ENCODE measurements at regions not wholly inside any gene's neighbourhood (a gene's known extent, or its start where the extent isn't known, plus 50 kb on each side); places are given as distances from the start of the nearest gene placed in this dataset.

- no peak for DNase-seq (ENCODE audit: low read depth in 4 of 6, low spot score in 6 of 6)
- no CpG with 5 or more reads among the region's 4 CpGs for WGBS (ENCODE audit: insufficient coverage)
- no peaks in the 10 kb centered on the region for H3K36me3 ChIP-seq (ENCODE audit: control insufficient read depth, insufficient read depth, low read length)
- H3K4me3 ChIP-seq (ENCODE audit: low read depth, low read length): no peak overlapping the region
- no peaks in the 10 kb centered on the region for H3K9me3 ChIP-seq (ENCODE audit: control insufficient read depth, insufficient read depth, low read length)
- no peak overlapping the region for H3K27ac ChIP-seq (ENCODE audit: low read depth, low read length)
- no peaks in the 10 kb centered on the region for H3K4me1 ChIP-seq (ENCODE audit: control insufficient read depth, insufficient read depth, low read length)
- peaks cover 7% of the 10 kb centered on the region for H3K27me3 ChIP-seq (ENCODE audit: control insufficient read depth, insufficient read depth, low read length)
Measured at GRCh38 chrX:8919801-8920200, 114.1 kb downstream of the FAM9B start.

DNA sequence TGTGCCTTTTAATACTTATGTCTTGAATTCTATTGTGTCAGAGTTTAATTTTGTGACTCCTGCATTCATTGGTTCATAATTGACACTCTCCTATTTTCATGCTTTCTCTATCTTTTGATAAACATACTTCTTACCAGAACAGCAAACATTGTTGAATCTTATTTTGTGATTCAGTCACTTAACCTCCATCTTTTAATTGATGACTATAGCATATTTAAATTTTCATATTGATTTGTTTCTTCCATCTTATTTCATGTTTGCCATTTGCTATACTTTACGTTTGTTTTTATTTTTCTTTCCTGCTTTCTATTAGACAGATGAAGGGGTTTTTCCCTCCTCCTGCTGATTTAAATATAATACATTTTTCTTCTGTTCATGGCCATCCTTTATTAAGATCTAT, 115.5 kb upstream of the FAM9A start:
- H3K27ac ChIP-seq (ENCODE audit: low read depth, low read length): no peak overlapping the region
- peaks cover 3% of the 10 kb centered on the region for H3K4me1 ChIP-seq (ENCODE audit: control insufficient read depth, insufficient read depth, low read length)
- H3K27me3 ChIP-seq (ENCODE audit: control insufficient read depth, insufficient read depth, low read length): peaks cover 6% of the 10 kb centered on the region
- H3K9me3 ChIP-seq (ENCODE audit: control insufficient read depth, insufficient read depth, low read length): no peaks in the 10 kb centered on the region
- no peak overlapping the region for H3K4me3 ChIP-seq (ENCODE audit: low read depth, low read length)
- no peaks in the 10 kb centered on the region for H3K36me3 ChIP-seq (ENCODE audit: control insufficient read depth, insufficient read depth, low read length)
- WGBS (ENCODE audit: insufficient coverage): no CpG with 5 or more reads among the region's 1 CpG
- DNase-seq (ENCODE audit: low read depth in 4 of 6, low spot score in 6 of 6): no peak

DNA sequence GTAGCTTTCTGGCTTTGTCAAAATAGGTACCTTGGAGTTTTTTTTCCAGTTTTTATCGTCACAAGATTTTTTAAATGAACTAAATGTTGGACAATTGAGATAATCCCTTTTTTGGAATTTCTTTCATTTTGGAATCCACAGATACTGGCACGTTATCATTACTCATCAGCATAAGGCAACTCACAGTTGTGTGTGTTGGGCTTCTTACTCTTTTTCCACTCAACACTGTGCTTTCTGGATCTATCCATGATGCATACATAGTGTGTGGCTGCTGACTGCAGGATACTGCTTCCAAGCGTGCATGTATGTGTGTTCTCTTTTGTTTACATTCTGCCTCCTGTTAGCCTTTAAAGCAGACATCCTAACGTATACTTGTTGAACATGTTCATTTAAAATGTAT, 113.5 kb upstream of the FAM9A start:
- H3K4me1 ChIP-seq (ENCODE audit: control insufficient read depth, insufficient read depth, low read length): peaks cover 3% of the 10 kb centered on the region
- H3K4me3 ChIP-seq (ENCODE audit: low read depth, low read length): no peak overlapping the region
- H3K36me3 ChIP-seq (ENCODE audit: control insufficient read depth, insufficient read depth, low read length): no peaks in the 10 kb centered on the region
- H3K9me3 ChIP-seq (ENCODE audit: control insufficient read depth, insufficient read depth, low read length): no peaks in the 10 kb centered on the region
- peaks cover 5% of the 10 kb centered on the region for H3K27me3 ChIP-seq (ENCODE audit: control insufficient read depth, insufficient read depth, low read length)
- WGBS (ENCODE audit: insufficient coverage): no CpG with 5 or more reads among the region's 4 CpGs
- DNase-seq (ENCODE audit: low read depth in 4 of 6, low spot score in 6 of 6): peak in 1 of 6 donors; percentile 36
- H3K27ac ChIP-seq (ENCODE audit: low read depth, low read length): no peak overlapping the region

DNA sequence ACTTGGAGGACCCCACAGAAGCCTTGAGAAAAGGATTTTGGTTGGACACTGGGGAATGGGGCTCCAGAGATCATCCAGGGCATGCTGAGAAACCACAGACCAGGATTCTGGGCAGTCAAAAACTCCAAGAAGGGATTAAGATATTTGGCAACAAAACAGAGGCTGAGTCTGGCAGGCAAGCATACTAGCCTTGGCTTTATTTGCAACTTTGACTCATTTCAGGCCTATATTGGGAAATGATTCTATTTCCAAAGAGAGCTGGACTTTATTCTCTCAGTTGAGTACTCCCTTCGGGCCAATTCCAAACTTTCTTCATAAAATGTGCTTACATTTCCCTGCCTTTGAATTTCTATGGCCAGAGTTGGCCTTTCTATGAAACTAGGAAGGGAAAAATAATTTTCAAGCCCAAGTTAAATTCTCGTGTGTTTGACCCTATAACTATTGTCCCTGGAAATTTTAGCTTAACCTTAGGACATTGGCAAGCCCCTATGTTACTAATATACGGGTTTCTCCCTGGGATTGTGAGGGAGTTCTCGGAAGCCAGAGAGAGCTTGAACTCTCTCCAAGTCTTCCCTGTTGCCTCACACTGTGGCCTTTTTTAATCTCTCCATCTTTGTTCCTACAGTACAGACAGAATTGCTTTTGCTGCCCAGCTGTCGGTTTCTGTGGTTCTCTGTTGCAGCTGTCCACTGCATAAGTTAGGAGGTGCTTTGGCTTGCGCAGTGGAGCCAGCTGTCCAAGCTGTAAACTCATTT, 112.6 kb upstream of the FAM9A start:
- H3K4me1 ChIP-seq (ENCODE audit: control insufficient read depth, insufficient read depth, low read length): peaks cover 3% of the 10 kb centered on the region
- H3K36me3 ChIP-seq (ENCODE audit: control insufficient read depth, insufficient read depth, low read length): no peaks in the 10 kb centered on the region
- 52% methylated on average over 3 of the region's 6 CpGs for WGBS (ENCODE audit: insufficient coverage)
- H3K27me3 ChIP-seq (ENCODE audit: control insufficient read depth, insufficient read depth, low read length): peaks cover 2% of the 10 kb centered on the region
- no peak overlapping the region for H3K4me3 ChIP-seq (ENCODE audit: low read depth, low read length)
- H3K9me3 ChIP-seq (ENCODE audit: control insufficient read depth, insufficient read depth, low read length): no peaks in the 10 kb centered on the region
- DNase-seq (ENCODE audit: low read depth in 4 of 6, low spot score in 6 of 6): peak in 3 of 6 donors; percentile 4 to 55 (median 5)
- H3K27ac ChIP-seq (ENCODE audit: low read depth, low read length): no peak overlapping the region

- Histone ChIP-seq H3K4me3 (ENCODE audit: low read depth, low read length) (no peak overlapping the region), H3K27me3 (ENCODE audit: control insufficient read depth, insufficient read depth, low read length) (peaks cover 8% of the 10 kb centered on the region), H3K27ac (ENCODE audit: low read depth, low read length) (no peak overlapping the region), H3K4me1 (ENCODE audit: control insufficient read depth, insufficient read depth, low read length) (no peaks in the 10 kb centered on the region), H3K9me3 (ENCODE audit: control insufficient read depth, insufficient read depth, low read length) (no peaks in the 10 kb centered on the region), H3K36me3 (ENCODE audit: control insufficient read depth, insufficient read depth, low read length) (no peaks in the 10 kb centered on the region)
- WGBS (ENCODE audit: insufficient coverage): 50% methylated on average over 1 of the region's 2 CpGs
- DNase-seq (ENCODE audit: low read depth in 4 of 6, low spot score in 6 of 6): no peak
Measured at GRCh38 chrX:8907688-8908087, 106.5 kb upstream of the FAM9A start.

- Histone ChIP-seq H3K9me3 (ENCODE audit: control insufficient read depth, insufficient read depth, low read length) (no peaks in the 10 kb centered on the region), H3K4me3 (ENCODE audit: low read depth, low read length) (no peak overlapping the region), H3K27ac (ENCODE audit: low read depth, low read length) (no peak overlapping the region), H3K27me3 (ENCODE audit: control insufficient read depth, insufficient read depth, low read length) (peaks cover 8% of the 10 kb centered on the region), H3K4me1 (ENCODE audit: control insufficient read depth, insufficient read depth, low read length) (no peaks in the 10 kb centered on the region), H3K36me3 (ENCODE audit: control insufficient read depth, insufficient read depth, low read length) (no peaks in the 10 kb centered on the region)
- WGBS (ENCODE audit: insufficient coverage): 77% methylated on average over 8 of the region's 9 CpGs
- DNase-seq (ENCODE audit: low read depth in 4 of 6, low spot score in 6 of 6): no peak
Measured at GRCh38 chrX:8906299-8906938, 105.2 kb upstream of the FAM9A start.

- no peak overlapping the region for H3K27ac ChIP-seq (ENCODE audit: low read depth, low read length)
- H3K27me3 ChIP-seq (ENCODE audit: control insufficient read depth, insufficient read depth, low read length): peaks cover 7% of the 10 kb centered on the region
- H3K4me3 ChIP-seq (ENCODE audit: low read depth, low read length): no peak overlapping the region
- WGBS (ENCODE audit: insufficient coverage): no CpG with 5 or more reads among the region's 4 CpGs
- peaks cover 2% of the 10 kb centered on the region for H3K9me3 ChIP-seq (ENCODE audit: control insufficient read depth, insufficient read depth, low read length)
- no peaks in the 10 kb centered on the region for H3K4me1 ChIP-seq (ENCODE audit: control insufficient read depth, insufficient read depth, low read length)
- no peak for DNase-seq (ENCODE audit: low read depth in 4 of 6, low spot score in 6 of 6)
- no peaks in the 10 kb centered on the region for H3K36me3 ChIP-seq (ENCODE audit: control insufficient read depth, insufficient read depth, low read length)
Measured at GRCh38 chrX:8897259-8897658, 96.1 kb upstream of the FAM9A start.

GRCh38 chrX:8890794-8891193, 89.6 kb upstream of the FAM9A start:
- WGBS (ENCODE audit: insufficient coverage): 86% methylated on average over 1 of the region's 1 CpG

DNA sequence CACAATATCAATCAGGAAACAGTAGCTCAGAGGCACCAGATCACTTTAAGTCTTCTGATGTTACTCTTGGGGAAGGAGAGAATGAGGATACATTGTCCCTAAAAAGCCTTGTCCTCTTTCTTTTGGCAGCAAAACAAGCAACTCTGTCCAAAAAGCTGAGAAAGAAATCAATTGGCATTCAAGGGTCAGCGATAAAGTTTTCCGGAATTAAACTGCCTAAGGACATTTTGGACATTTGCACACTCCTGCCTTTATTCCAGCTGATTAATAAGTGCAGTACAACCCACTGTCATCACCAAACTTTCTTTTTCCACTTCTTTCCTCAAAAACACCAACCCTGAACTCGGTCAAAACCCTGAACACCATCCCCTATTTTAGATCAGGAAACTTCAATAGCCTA, 85.8 kb upstream of the FAM9A start:
- H3K27ac ChIP-seq (ENCODE audit: low read depth, low read length): no peak overlapping the region
- no peak overlapping the region for H3K4me3 ChIP-seq (ENCODE audit: low read depth, low read length)
- H3K4me1 ChIP-seq (ENCODE audit: control insufficient read depth, insufficient read depth, low read length): no peaks in the 10 kb centered on the region
- H3K9me3 ChIP-seq (ENCODE audit: control insufficient read depth, insufficient read depth, low read length): no peaks in the 10 kb centered on the region
- peak in 3 of 6 donors; percentile 8 to 63 (median 16) for DNase-seq (ENCODE audit: low read depth in 4 of 6, low spot score in 6 of 6)
- WGBS (ENCODE audit: insufficient coverage): 47% methylated on average over 3 of the region's 3 CpGs
- no peaks in the 10 kb centered on the region for H3K36me3 ChIP-seq (ENCODE audit: control insufficient read depth, insufficient read depth, low read length)
- H3K27me3 ChIP-seq (ENCODE audit: control insufficient read depth, insufficient read depth, low read length): peaks cover 1% of the 10 kb centered on the region

More at GRCh38 chrX:8890794-8891193, 89.6 kb upstream of the FAM9A start:
- DNase-seq (ENCODE audit: low read depth in 4 of 6, low spot score in 6 of 6): no peak
- H3K4me1 ChIP-seq (ENCODE audit: control insufficient read depth, insufficient read depth, low read length): no peaks in the 10 kb centered on the region
- H3K9me3 ChIP-seq (ENCODE audit: control insufficient read depth, insufficient read depth, low read length): peaks cover 2% of the 10 kb centered on the region
- peaks cover 2% of the 10 kb centered on the region for H3K27me3 ChIP-seq (ENCODE audit: control insufficient read depth, insufficient read depth, low read length)
- no peaks in the 10 kb centered on the region for H3K36me3 ChIP-seq (ENCODE audit: control insufficient read depth, insufficient read depth, low read length)
- no peak overlapping the region for H3K27ac ChIP-seq (ENCODE audit: low read depth, low read length)
- H3K4me3 ChIP-seq (ENCODE audit: low read depth, low read length): no peak overlapping the region

- Histone ChIP-seq H3K4me1 (ENCODE audit: control insufficient read depth, insufficient read depth, low read length) (no peaks in the 10 kb centered on the region), H3K9me3 (ENCODE audit: control insufficient read depth, insufficient read depth, low read length) (no peaks in the 10 kb centered on the region), H3K27ac (ENCODE audit: low read depth, low read length) (no peak overlapping the region), H3K4me3 (ENCODE audit: low read depth, low read length) (no peak overlapping the region), H3K27me3 (ENCODE audit: control insufficient read depth, insufficient read depth, low read length) (peaks cover 6% of the 10 kb centered on the region), H3K36me3 (ENCODE audit: control insufficient read depth, insufficient read depth, low read length) (no peaks in the 10 kb centered on the region)
- no peak for DNase-seq (ENCODE audit: low read depth in 4 of 6, low spot score in 6 of 6)
- WGBS (ENCODE audit: insufficient coverage): 47% methylated on average over 3 of the region's 4 CpGs
Measured at GRCh38 chrX:8879750-8880149, 78.6 kb upstream of the FAM9A start.
